ENCODE measurements at regions not wholly inside any gene's neighbourhood (a gene's known extent, or its start where the extent isn't known, plus 50 kb on each side); places are given as distances from the start of the nearest gene placed in this dataset.
"Not testable (repeated sequence)": the region's sequence is repeated elsewhere in the genome, so short reads cannot be mapped to it uniquely, and the experiment has no call there.

GRCh38 chr22:12279512-12280474, 3248.2 kb upstream of the OR11H1 start:
- not testable (repeated sequence) for DNase-seq (ENCODE audit: low spot score)

GRCh38 chr22:12284690-12285089, 3243.3 kb upstream of the OR11H1 start:
- not testable (repeated sequence) for DNase-seq (ENCODE audit: low spot score)

- DNase-seq (ENCODE audit: low spot score), result peak; percentile 51
Measured at GRCh38 chr22:12297351-12297750, 3230.6 kb upstream of the OR11H1 start.
